Peyer's patch (tissue), 4 donors: ENCODE measurements at regions not wholly inside any gene's neighbourhood (a gene's known extent, or its start where the extent isn't known, plus 50 kb on each side); places are given as distances from the start of the nearest gene placed in this dataset.

Experiments used
- POLR2A ChIP-seq, 2 donors: fragments of 450-650 bp; IDR thresholded peaks; one replicate each; pipeline ENCODE4 v1.5.1; 2017; ENCODE audit warnings: antibody characterized with exemption in 2 of 2, mild to moderate bottlenecking in 2 of 2, moderate library complexity in 2 of 2
- TF ChIP-seq, protein P1 (sequence below), 6 experiments: fragments of 450-650 bp in 4 of 6; fragments of 200-600 bp in 2 of 6; sonication (generic) in 1 of 6; IDR thresholded peaks; one replicate each; pipeline ENCODE4 v1.5.1; 2017 to 2019; ENCODE audit warnings: antibody characterized with exemption in 6 of 6, mild to moderate bottlenecking in 3 of 6, moderate library complexity in 1 of 6

- TF ChIP-seq, protein P1, sequence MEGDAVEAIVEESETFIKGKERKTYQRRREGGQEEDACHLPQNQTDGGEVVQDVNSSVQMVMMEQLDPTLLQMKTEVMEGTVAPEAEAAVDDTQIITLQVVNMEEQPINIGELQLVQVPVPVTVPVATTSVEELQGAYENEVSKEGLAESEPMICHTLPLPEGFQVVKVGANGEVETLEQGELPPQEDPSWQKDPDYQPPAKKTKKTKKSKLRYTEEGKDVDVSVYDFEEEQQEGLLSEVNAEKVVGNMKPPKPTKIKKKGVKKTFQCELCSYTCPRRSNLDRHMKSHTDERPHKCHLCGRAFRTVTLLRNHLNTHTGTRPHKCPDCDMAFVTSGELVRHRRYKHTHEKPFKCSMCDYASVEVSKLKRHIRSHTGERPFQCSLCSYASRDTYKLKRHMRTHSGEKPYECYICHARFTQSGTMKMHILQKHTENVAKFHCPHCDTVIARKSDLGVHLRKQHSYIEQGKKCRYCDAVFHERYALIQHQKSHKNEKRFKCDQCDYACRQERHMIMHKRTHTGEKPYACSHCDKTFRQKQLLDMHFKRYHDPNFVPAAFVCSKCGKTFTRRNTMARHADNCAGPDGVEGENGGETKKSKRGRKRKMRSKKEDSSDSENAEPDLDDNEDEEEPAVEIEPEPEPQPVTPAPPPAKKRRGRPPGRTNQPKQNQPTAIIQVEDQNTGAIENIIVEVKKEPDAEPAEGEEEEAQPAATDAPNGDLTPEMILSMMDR (IDR thresholded peaks at IDR 0.05) = no peak
- no peak for TF ChIP-seq POLR2A (IDR thresholded peaks at IDR 0.05)
These were observed 78.6 kb upstream of the GBA3 start for GRCh38 chr4:22614114-22614513.
